Fibroblast of skin of right quadriceps (primary cell): ENCODE measurements at regions not wholly inside any gene's neighbourhood (a gene's known extent, or its start where the extent isn't known, plus 50 kb on each side); places are given as distances from the start of the nearest gene placed in this dataset.

ENCODE experiments used
- DNase-seq: peaks from one replicate; pipeline ENCODE4 v3.0.0-alpha.2; 2013

DNA sequence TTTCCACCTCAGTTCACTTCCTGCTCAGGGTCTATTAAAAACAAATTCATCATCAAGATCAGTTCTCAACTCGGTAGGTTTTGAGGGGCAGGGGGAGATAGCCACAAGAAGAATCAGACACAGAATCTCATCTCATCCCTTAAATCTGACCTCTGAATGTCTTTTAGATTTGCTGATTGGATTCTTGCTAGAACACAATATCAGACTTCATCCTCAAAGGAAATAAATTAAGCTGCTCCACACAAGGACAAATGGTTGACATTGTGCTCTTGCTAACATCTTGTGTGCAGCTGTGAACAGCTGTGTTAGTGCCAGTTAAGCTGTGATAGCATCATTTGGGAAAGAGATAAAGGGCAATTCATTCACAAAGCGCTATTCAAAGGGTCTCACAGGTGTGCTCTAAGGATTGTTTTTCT is 184.0 kb upstream of the ADAMTS9 start:
- no peak for DNase-seq

- peak; percentile 31 for DNase-seq
Observed at GRCh38 chr3:64870876-64871646, 183.3 kb upstream of the ADAMTS9 start.

DNA sequence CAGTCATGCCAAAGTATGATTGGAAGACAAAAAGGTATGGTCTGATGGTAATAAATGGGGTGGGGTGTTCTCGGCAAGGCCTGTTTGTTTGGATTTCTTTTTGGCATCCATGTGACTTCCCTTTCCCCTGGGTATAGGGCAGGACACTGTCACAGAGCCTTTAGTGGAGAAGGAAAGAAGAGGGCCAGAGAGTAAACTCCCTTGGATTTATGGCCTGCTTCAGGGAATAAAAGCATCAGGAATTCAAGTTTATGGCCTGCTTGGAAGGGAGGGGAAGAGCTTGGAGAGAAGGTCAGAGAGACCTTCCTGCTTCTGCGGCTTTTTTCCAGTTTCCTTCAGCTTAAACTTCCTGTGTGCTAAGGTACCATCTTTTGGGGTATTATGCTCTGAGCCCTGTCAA is 179.4 kb upstream of the ADAMTS9 start:
- DNase-seq = no peak

DNA sequence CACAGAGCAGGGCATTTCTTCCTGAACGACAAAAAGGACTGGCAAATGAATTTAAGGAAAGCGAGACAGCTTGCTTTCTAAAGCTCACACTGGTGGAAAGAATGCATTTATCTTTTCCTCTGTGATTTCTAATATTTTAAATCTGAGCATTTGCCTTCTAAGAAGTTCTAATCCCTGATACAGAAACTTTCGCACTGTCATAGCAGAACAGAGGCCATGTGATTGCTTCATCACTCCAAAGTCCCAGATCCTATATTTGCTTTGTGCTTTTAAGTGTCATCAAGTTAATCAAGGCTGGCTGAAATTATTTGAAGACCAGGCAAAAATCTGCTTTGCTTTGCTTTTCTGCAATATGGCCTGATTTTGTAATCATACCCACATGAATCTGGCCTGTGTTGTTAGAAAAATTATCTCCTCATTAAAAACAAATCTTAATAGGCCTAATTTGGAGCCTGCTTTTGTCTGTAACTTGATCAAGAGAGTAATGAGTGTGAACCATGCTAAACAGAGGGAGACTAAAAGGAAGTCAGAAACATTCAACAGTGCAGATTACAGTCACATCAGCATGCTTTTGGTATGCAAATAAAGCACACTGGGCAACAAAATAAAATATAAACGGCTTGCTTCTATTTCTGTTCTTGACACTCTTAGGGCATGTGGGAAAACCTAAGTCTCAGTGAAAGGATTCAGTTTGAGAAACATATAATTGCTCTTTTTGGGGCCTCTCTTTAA is 178.2 kb upstream of the ADAMTS9 start:
- no peak for DNase-seq

DNA sequence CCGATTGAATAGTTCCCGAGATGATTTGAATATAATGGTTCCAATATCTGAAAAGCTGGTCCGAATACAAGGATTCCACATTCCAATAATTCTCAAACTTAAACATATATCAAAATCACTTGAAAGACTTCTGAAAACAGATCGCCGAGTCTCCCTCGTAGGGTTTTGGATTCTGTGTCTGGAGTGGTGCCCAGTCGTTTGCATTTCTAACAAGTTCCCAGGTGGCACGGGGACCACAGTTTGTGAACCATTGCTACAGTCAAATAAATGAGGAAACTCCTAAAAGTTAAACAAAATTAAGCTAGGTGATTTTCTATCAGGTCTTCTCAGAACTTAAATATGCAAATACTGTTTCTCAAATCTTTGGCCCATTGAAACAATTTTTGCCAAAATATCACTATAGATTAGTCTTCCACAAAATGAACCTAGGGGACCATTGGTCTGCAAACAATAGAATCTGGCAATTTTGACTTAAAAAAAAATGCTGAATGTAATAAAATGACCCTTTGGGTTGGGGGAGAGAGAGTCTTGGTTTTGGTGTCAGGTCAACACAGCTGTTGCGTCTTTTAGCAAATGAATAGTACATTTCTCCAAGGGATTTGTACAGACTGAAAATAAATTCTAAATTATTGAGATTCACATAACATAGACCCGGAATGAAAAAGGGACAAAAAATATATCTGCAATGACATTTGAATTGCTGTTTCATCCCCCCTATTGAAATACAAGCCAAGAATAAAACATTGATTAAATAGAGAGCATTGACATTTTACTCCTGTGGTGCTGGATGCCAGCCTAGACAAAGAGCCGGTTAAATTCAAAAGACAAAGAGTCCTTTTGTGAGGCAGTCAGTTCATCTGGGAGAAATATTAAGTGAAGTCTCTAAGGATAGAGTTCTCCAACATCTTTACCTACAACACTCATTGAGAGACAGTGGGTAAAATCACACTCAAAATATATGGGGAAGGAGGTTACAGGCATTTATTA is 175.7 kb upstream of the ADAMTS9 start:
- no peak for DNase-seq

DNA sequence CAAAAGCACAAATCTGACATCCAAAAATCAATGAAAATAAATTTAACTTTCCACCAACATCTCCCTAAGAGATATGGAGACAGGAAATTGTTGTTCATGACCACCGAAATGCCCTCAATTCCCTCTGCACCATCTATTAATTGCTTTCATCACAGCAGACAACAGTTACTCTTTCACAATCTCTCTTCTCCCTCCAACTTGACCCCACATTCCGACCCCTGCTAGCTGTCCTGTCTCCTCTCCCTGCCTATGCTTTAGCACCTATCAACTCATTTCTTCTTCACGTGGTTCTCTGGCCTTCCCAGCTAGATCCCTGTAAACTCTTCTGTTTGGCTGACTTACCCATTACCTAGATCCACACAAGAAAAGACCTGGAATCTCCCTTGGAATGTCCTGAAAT is 173.9 kb upstream of the ADAMTS9 start:
- DNase-seq = no peak

DNA sequence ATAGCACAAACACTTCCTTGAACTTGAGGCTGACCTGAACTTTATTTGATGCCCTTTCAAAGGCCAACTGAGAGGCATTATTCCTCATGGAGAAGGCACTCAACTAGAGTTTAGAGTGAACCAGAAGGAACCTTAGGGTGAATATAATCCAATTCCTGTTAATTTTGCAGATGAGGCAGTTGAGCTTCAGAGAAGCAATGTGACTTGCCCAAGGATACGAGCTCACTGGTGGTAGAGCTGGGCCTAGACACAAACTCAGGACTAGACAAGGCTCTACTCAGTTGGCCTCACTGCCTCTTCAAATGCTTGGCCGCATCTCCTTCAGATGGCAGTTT is 172.7 kb upstream of the ADAMTS9 start:
- DNase-seq = no peak

GRCh38 chr3:64859625-64860535 is 172.1 kb upstream of the ADAMTS9 start:
- DNase-seq = peak; percentile 77

DNA sequence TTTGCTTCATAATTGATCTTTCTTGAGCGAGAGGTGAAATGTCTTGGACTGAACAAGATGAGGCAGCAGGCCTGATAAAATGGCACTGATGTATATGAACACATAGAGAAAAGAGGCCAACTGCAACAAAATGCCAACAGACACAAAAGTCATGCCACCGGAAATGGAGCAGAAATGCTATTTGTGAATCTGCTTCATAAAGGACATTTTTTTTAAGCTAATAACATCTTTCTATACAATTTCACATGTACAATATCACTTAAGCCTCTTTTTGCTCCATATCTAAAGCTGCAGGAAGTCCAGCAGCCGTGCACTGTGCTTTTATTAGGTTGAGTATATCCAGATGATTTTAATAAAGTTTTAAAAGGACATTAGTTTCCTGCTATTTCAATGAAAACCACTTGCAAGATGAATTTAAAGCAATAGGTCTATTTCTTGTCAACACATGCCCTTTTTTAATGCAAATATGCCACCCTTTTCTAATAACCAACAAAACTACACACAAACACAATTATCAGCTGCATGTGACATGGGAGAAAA is 169.2 kb upstream of the ADAMTS9 start:
- no peak for DNase-seq

- DNase-seq = no peak
Observed at GRCh38 chr3:64856106-64856505, 168.3 kb upstream of the ADAMTS9 start.

GRCh38 chr3:64853456-64853855 is 165.7 kb upstream of the ADAMTS9 start:
- DNase-seq = no peak

DNA sequence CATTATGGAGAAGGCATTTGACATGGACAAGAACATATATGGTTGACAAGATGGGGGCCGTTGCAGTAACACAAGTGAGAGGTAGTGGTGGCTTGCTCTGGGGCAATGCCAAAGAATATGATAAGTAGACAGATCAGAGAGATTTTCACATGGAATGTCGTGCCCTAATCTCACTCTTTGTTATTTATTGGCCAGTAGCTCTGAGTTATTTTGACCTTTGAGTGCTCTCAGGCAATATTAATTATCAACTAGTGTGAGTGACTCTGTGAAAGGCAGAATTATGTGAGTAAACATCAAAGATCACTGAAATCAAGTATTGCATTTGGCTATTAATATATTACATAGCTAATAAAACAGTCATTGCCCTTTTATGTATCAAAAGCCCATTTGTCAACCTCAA is 164.9 kb upstream of the ADAMTS9 start:
- DNase-seq = no peak

GRCh38 chr3:64848822-64849221 is 161.0 kb upstream of the ADAMTS9 start:
- no peak for DNase-seq

- DNase-seq = no peak
Observed at GRCh38 chr3:64848127-64848800, 160.5 kb upstream of the ADAMTS9 start.

GRCh38 chr3:64844558-64844957 is 156.8 kb upstream of the ADAMTS9 start:
- DNase-seq = no peak

DNA sequence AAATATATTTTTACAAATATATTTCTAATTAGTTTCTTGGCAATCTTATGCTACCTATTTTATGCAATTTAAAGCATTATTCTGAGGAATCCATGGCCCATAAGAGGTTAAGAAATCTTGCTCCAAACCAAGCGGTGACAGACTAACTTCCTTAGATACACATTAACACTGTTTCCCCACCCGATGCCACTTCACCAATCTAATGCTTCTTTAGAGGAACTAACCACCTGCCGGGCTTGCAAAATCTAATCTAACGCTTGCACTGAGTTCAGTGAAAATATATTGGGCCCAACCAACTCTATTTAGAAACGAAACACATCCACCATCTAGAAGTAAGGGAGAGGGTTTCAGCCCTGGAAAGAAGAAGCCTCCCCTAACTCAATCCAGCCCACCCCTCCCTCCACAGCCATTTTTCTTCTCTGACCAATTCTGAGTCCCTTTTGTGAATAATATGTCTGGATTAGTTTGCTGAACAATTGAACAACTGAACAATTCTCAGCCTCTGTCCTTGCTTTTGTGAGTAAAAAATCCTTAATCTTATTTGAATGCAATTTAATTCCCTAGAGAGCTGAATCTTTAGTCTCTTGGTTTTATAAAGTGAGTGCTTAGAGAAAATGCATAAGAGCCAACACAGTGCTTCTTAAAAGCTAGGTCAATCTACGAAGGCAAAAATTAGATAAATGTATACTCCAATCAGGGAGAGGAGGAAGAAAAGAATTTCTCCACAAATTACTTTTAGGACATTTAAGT is 150.4 kb upstream of the ADAMTS9 start:
- DNase-seq = no peak

DNA sequence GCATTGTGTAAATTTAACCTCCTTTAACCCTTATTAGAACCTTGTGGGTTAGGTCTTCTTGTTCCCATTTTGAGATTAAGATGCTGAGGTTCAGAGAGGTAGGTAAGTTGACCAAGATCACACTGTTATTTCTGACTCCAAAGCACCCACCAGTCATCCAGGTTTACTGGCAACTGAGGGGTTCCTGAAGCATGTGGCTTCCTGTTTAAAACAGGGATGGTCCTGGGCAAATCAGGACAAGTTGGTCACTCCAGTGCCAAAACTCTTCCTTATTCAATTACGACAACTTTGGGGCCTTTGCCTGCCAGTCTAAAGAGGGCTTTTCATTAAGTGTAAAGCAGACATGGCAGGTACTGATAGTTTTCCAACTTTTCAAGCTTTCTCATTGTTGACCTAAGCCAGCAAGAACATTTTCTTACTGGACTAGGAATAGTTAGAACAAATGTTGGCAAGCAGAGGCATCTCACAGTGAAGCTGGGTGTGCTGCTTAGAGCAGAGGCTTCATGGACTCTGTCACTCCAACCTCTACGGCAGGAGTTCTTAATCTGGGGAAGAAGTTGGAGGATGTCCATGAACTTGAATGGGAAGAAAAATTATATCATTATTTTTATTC is 149.4 kb upstream of the ADAMTS9 start:
- DNase-seq = no peak

- no peak for DNase-seq
Observed at GRCh38 chr3:64836097-64836496, 148.3 kb upstream of the ADAMTS9 start.

- no peak for DNase-seq
Observed at GRCh38 chr3:64832098-64832497, 144.3 kb upstream of the ADAMTS9 start.

DNA sequence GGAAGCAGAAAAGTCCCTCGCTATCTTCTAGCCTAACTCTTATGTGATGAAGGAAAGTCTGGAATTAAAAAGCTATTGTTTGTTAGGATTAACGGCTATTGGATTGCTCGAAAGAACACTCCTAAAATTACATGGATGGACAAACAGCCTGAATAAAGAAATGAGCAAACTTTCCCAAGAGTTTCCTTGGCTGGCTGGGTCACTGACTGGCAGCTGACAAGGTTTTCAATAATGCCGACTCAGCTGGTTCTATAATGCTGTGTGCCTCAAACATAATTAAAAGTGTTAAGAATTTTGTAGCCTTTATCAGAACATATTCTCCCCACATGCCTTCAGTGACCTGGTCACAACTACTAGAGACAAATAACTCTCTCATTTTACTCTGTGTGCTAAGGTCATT is 142.9 kb upstream of the ADAMTS9 start:
- DNase-seq = no peak
